K562 (cell line): ENCODE measurements at regions not wholly inside any gene's neighbourhood (a gene's known extent, or its start where the extent isn't known, plus 50 kb on each side); places are given as distances from the start of the nearest gene placed in this dataset.
"Not testable (repeated sequence)": the region's sequence is repeated elsewhere in the genome, so short reads cannot be mapped to it uniquely, and the experiment has no call there.

Experiments
- ATAC-seq: fragments of 200-7000 bp; cut with Tn5 transposase; 3 replicates; pipeline ENCODE4 v1.9.1; 2020; ENCODE audit warnings: moderate library complexity
- BruUV-seq: library from RNA; stranded (reverse); fragments of 400-500 nt; replicated peaks from 2 replicates; lab custom pipeline; 2021; lab: Mats Ljungman, UMichigan
- CTCF ChIA-PET: fragments of 300-600 bp; formaldehyde crosslinking; extraction: SDS; loops from one replicate; lab custom pipeline; 2021; ENCODE audit warnings: low intra/inter-chr PET ratio; lab: Yijun Ruan, JAX
- POLR2A ChIA-PET: fragments of 300-600, 350-650 bp; sonication (Branson Sonifier 250); formaldehyde crosslinking; extraction: SDS; loops from one replicate; lab custom pipeline; 2021; ENCODE audit warnings: antibody characterized with exemption, inconsistent platforms; lab: Yijun Ruan, JAX
- DNase-seq, 4 experiments: peaks; one replicate each; pipeline versions ENCODE4 v3.0.0 to v3.0.0-alpha.2; 2011 to 2018; ENCODE audit warnings: low spot score in 3 of 4, mixed read lengths in 3 of 4; ENCODE audit errors: extremely low read depth in 1 of 4
- FAIRE-seq: peaks from 2 replicates; lab custom pipeline; 2011; peaks lifted over from hg19 to GRCh38; lab: Jason Lieb, UNC
- H2AFZ ChIP-seq: 2 replicates; pipeline ENCODE4 v1.6.0; 2011; ENCODE audit warnings: low read depth, low read length, control low read depth, inconsistent platforms
- H3K27ac ChIP-seq: fragments of 200-600 bp; 3 replicates; pipeline ENCODE4 v1.8.0; 2011; ENCODE audit warnings: low read depth, mild to moderate bottlenecking, control low read depth, inconsistent platforms, low read length, moderate library complexity, mixed read lengths; ENCODE audit errors: extremely low read depth
- H3K27me3 ChIP-seq, 2 experiments: fragments of 300-600 bp in 1 of 2; 2 replicates in 1 of 2; 3 replicates in 1 of 2; pipeline versions ENCODE4 v1.6.0 to v1.8.0; 2011; ENCODE audit warnings: inconsistent platforms in 2 of 2, low read length in 2 of 2, mild to moderate bottlenecking in 1 of 2, mixed read lengths in 1 of 2, moderate library complexity in 1 of 2; ENCODE audit not compliant: control insufficient read depth in 2 of 2, insufficient read depth in 2 of 2
- H3K36me3 ChIP-seq: fragments of 300-600 bp; 3 replicates; pipeline ENCODE4 v1.8.0; 2011; ENCODE audit warnings: mild to moderate bottlenecking, low read length, inconsistent platforms; ENCODE audit not compliant: control insufficient read depth, insufficient read depth
- H3K4me1 ChIP-seq, 2 experiments: fragments of 200-600 bp in 1 of 2; replicated peaks in 1 of 2; 2 replicates in 1 of 2; 3 replicates in 1 of 2; pipeline versions ENCODE4 v1.5.1 to v1.8.0; 2011; ENCODE audit warnings: inconsistent platforms in 2 of 2, low read length in 2 of 2, mild to moderate bottlenecking in 1 of 2, mixed read lengths in 1 of 2, moderate library complexity in 1 of 2; ENCODE audit not compliant: control insufficient read depth in 2 of 2, insufficient read depth in 2 of 2
- H3K4me2 ChIP-seq: 2 replicates; pipeline ENCODE4 v1.6.1; 2011; ENCODE audit warnings: low read length, control low read depth, inconsistent platforms, mixed read lengths; ENCODE audit not compliant: insufficient read depth
- H3K4me3 ChIP-seq: fragments of 200-600 bp; sonication (generic), shearing (Covaris generic); 2 replicates; pipeline ENCODE4 v1.5.1; 2016; ENCODE audit warnings: control low read depth, inconsistent platforms
- H3K79me2 ChIP-seq: fragments of 200-600 bp; 3 replicates; pipeline ENCODE4 v1.8.0; 2011; ENCODE audit warnings: low read length, inconsistent platforms; ENCODE audit not compliant: control insufficient read depth, insufficient read depth
- H3K9ac ChIP-seq, 2 experiments: 2 replicates each; pipeline versions ENCODE4 v1.6.0 to v1.6.1; 2011; ENCODE audit warnings: low read depth in 2 of 2, low read length in 2 of 2, control low read depth in 1 of 2, inconsistent platforms in 1 of 2, mild to moderate bottlenecking in 1 of 2, mixed read lengths in 1 of 2; ENCODE audit not compliant: insufficient read depth in 1 of 2
- H3K9me1 ChIP-seq: one replicate; pipeline ENCODE4 v1.6.0; 2011; ENCODE audit warnings: inconsistent platforms, mild to moderate bottlenecking, low read length, moderate library complexity; ENCODE audit not compliant: control insufficient read depth, insufficient read depth
- H3K9me3 ChIP-seq: replicated peaks from 2 replicates; pipeline ENCODE4 v1.5.1; 2011; ENCODE audit warnings: low read depth, low read length, inconsistent platforms; ENCODE audit not compliant: control insufficient read depth, insufficient read depth
- H4K20me1 ChIP-seq: replicated peaks from 2 replicates; pipeline ENCODE4 v1.6.1; 2011; ENCODE audit warnings: low read length, inconsistent platforms, mixed read lengths; ENCODE audit not compliant: control insufficient read depth, insufficient read depth
- WGBS: fragments of 100-300 bp; shearing (Covaris generic); methylation state at CpG from one replicate; pipeline ENCODE4 v1.1.6; 2016; ENCODE audit warnings: low coverage, mixed read lengths; ENCODE audit not compliant: insufficient coverage; ENCODE audit errors: missing lambda C conversion rate; 5-methylcytosine and 5-hydroxymethylcytosine counted together
- in situ Hi-C: fragments of 300-500 bp; cut with MboI; formaldehyde crosslinking; loops from 4 replicates; pipeline ENCODE4 v1.15.0; 2018; ENCODE audit warnings: inconsistent platforms, mixed read lengths
- intact Hi-C: fragments of 100-400 bp; cut with micrococcal nuclease; formaldehyde crosslinking; loops from 2 replicates; pipeline ENCODE4 v1.14.2; 2022
- TF ChIP-seq, protein P1 (sequence below), 3 experiments: fragments of 200-800 bp in 1 of 3; sonication (Bioruptor generic) in 1 of 3; sonication (generic) in 1 of 3; formaldehyde crosslinking in 1 of 3; IDR thresholded peaks; 2 replicates each; pipeline versions ENCODE4 v1.6.1 to v1.8.0; 2016 to 2022; ENCODE audit warnings: mild to moderate bottlenecking in 2 of 3, missing compliant biosample characterization in 2 of 3, missing genetic modification characterization in 2 of 3, missing genetic modification reagents in 1 of 3

DNA sequence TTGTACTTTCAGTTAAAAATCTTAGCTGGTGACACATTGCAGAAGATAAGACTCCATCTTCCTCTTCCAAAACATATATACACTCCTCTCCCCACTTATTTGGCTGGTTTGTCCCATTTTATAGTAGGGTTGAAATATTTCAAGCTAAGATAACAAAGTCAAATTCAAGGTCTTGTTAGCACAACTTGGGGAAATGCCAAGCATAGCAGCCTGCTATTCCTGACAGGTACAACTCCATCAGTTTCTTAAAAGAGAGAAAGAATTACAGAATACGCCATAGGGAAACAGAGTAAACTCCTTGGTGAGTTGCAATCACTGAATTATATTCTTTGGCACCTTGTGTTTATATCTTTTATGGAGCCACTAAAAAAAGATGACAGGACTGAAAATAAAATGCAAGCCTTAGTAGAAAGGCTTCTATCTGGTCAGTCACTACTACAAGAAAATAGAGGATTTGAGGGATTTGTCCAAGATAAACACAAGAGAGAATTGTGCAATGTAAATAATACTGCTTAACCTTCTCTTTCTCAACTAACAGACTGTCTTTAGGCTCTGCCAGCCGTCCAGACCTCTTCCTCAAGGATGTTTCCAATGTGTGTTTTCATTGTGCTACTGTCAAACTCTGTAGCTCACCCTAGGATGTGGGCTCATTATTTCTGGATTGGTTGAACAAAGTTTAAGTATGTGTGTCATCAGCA lies 170.3 kb downstream of the VEGFC start (continued):
- TF ChIP-seq, protein P1, sequence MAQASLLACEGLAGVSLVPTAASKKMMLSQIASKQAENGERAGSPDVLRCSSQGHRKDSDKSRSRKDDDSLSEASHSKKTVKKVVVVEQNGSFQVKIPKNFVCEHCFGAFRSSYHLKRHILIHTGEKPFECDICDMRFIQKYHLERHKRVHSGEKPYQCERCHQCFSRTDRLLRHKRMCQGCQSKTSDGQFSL (CRISPR knock-in tag; IDR thresholded peaks at IDR 0.05) = no peak
- TF ChIP-seq, protein P1 (tag; IDR thresholded peaks at IDR 0.05) = no peak

DNA sequence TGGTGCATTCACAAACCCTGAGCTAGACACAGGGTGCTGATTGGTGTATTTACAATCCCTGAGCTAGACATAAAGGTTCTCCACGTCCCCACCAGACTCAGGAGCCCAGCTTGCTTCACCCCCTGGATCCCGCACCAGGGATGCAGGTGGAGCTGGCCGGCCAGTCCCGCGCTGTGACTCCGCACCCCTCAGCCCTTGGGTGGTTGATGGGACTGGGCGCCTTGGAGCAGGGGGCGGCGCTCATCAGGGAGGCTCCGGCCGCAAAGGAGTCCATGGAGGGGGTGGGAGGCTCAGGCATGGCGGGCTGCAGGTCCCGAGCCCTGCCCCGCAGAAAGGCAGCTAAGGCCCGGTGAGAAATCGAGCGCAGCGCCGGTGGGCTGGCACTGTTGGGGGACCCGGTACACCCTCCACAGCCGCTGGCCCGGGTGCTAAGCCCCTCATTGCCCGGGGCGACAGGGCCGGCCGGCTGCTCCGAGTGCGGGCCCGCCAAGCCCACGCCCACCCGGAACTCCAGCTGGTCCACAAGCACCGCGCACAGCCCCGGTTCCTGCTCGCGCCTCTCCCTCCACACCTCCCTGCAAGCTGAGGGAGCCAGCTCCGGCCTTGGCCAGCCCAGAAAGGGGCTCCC lies 167.6 kb downstream of the VEGFC start:
- H3K36me3 ChIP-seq, H3K9me1 ChIP-seq, H3K27ac ChIP-seq, H2AFZ ChIP-seq, BruUV-seq, DNase-seq, ATAC-seq, FAIRE-seq, H3K4me1 ChIP-seq, H3K27me3 ChIP-seq, in situ Hi-C loops, intact Hi-C loops, H3K9me3 ChIP-seq, H3K9ac ChIP-seq, H3K79me2 ChIP-seq, POLR2A ChIA-PET, H3K4me2 ChIP-seq, H3K4me3 ChIP-seq, H4K20me1 ChIP-seq, CTCF ChIA-PET: not testable (repeated sequence)
- 4% methylated on average over 16 of the region's 37 CpGs for WGBS
